ENCODE measurements at regions not wholly inside any gene's neighbourhood (a gene's known extent, or its start where the extent isn't known, plus 50 kb on each side); places are given as distances from the start of the nearest gene placed in this dataset.

GRCh38 chr4:141387299-141387698 is 166.6 kb downstream of the ZNF330 start:
- BruUV-seq (replicated peaks): no TSS peak
- no peak for DNase-seq

GRCh38 chr4:141388481-141388880 is 167.8 kb downstream of the ZNF330 start:
- Mint-ChIP-seq H3K9me3 (ENCODE audit: low read depth, unreplicated experiment) (no peaks in the 10 kb centered on the region), H3K27me3 (ENCODE audit: unreplicated experiment) (no peaks in the 10 kb centered on the region), H3K4me1 (ENCODE audit: low read depth, unreplicated experiment) (peaks cover 16% of the 10 kb centered on the region), H3K27ac (ENCODE audit: unreplicated experiment) (no peak overlapping the region), H3K36me3 (ENCODE audit: insufficient read depth, unreplicated experiment) (no peaks in the 10 kb centered on the region), H3K4me3 (ENCODE audit: low read depth, unreplicated experiment) (no peak overlapping the region)
- intact Hi-C loops (cut with micrococcal nuclease; ENCODE audit: unreplicated experiment): no loop called here
- no peak for TF ChIP-seq CTCF (IDR thresholded peaks at IDR 0.05; ENCODE audit: unreplicated experiment)
- BruUV-seq (replicated peaks): no TSS peak
- CTCF ChIA-PET: no interaction called here
- DNase-seq: no peak

More at GRCh38 chr4:141387299-141387698, 166.6 kb downstream of the ZNF330 start:
- Mint-ChIP-seq H3K4me1 (ENCODE audit: low read depth, unreplicated experiment) (peaks cover 16% of the 10 kb centered on the region), H3K27me3 (ENCODE audit: unreplicated experiment) (no peaks in the 10 kb centered on the region), H3K4me3 (ENCODE audit: low read depth, unreplicated experiment) (no peak overlapping the region), H3K36me3 (ENCODE audit: insufficient read depth, unreplicated experiment) (no peaks in the 10 kb centered on the region), H3K9me3 (ENCODE audit: low read depth, unreplicated experiment) (no peaks in the 10 kb centered on the region), H3K27ac (ENCODE audit: unreplicated experiment) (no peak overlapping the region)
- CTCF ChIA-PET: no interaction called here
- no peak for TF ChIP-seq CTCF (IDR thresholded peaks at IDR 0.05; ENCODE audit: unreplicated experiment)
- intact Hi-C loops (cut with micrococcal nuclease; ENCODE audit: unreplicated experiment): no loop called here

- H3K36me3 Mint-ChIP-seq (ENCODE audit: insufficient read depth, unreplicated experiment): no peaks in the 10 kb centered on the region
- CTCF ChIA-PET: no interaction called here
- peaks cover 16% of the 10 kb centered on the region for H3K4me1 Mint-ChIP-seq (ENCODE audit: low read depth, unreplicated experiment)
- no peak overlapping the region for H3K27ac Mint-ChIP-seq (ENCODE audit: unreplicated experiment)
- no peak for TF ChIP-seq CTCF (IDR thresholded peaks at IDR 0.05; ENCODE audit: unreplicated experiment)
- H3K9me3 Mint-ChIP-seq (ENCODE audit: low read depth, unreplicated experiment): no peaks in the 10 kb centered on the region
- no peaks in the 10 kb centered on the region for H3K27me3 Mint-ChIP-seq (ENCODE audit: unreplicated experiment)
- intact Hi-C loops (cut with micrococcal nuclease; ENCODE audit: unreplicated experiment): no loop called here
- no peak for DNase-seq
- H3K4me3 Mint-ChIP-seq (ENCODE audit: low read depth, unreplicated experiment): no peak overlapping the region
- no TSS peak for BruUV-seq (replicated peaks)
Measured at GRCh38 chr4:141389649-141390048, 169.0 kb downstream of the ZNF330 start.

GRCh38 chr4:141390571-141390970 is 169.9 kb downstream of the ZNF330 start:
- no peaks in the 10 kb centered on the region for H3K36me3 Mint-ChIP-seq (ENCODE audit: insufficient read depth, unreplicated experiment)
- H3K4me1 Mint-ChIP-seq (ENCODE audit: low read depth, unreplicated experiment): peaks cover 16% of the 10 kb centered on the region
- H3K27ac Mint-ChIP-seq (ENCODE audit: unreplicated experiment): no peak overlapping the region
- intact Hi-C loops (cut with micrococcal nuclease; ENCODE audit: unreplicated experiment): no loop called here
- no peak overlapping the region for H3K4me3 Mint-ChIP-seq (ENCODE audit: low read depth, unreplicated experiment)
- BruUV-seq (replicated peaks): no TSS peak
- CTCF ChIA-PET: no interaction called here
- H3K9me3 Mint-ChIP-seq (ENCODE audit: low read depth, unreplicated experiment): no peaks in the 10 kb centered on the region
- DNase-seq: no peak
- no peaks in the 10 kb centered on the region for H3K27me3 Mint-ChIP-seq (ENCODE audit: unreplicated experiment)
- no peak for TF ChIP-seq CTCF (IDR thresholded peaks at IDR 0.05; ENCODE audit: unreplicated experiment)

- BruUV-seq (replicated peaks): no TSS peak
- no peak overlapping the region for H3K27ac Mint-ChIP-seq (ENCODE audit: unreplicated experiment)
- intact Hi-C loops (cut with micrococcal nuclease; ENCODE audit: unreplicated experiment): no loop called here
- no peaks in the 10 kb centered on the region for H3K9me3 Mint-ChIP-seq (ENCODE audit: low read depth, unreplicated experiment)
- peaks cover 16% of the 10 kb centered on the region for H3K4me1 Mint-ChIP-seq (ENCODE audit: low read depth, unreplicated experiment)
- no peaks in the 10 kb centered on the region for H3K36me3 Mint-ChIP-seq (ENCODE audit: insufficient read depth, unreplicated experiment)
- H3K27me3 Mint-ChIP-seq (ENCODE audit: unreplicated experiment): no peaks in the 10 kb centered on the region
- no peak for DNase-seq
- H3K4me3 Mint-ChIP-seq (ENCODE audit: low read depth, unreplicated experiment): no peak overlapping the region
- TF ChIP-seq CTCF (IDR thresholded peaks at IDR 0.05; ENCODE audit: unreplicated experiment): no peak
- CTCF ChIA-PET: no interaction called here
Measured at GRCh38 chr4:141391293-141391692, 170.6 kb downstream of the ZNF330 start.

Data from Calu3 (cell line).